GM21360 (cell line): ENCODE measurements at regions not wholly inside any gene's neighbourhood (a gene's known extent, or its start where the extent isn't known, plus 50 kb on each side); places are given as distances from the start of the nearest gene placed in this dataset.
"Not testable (repeated sequence)": the region's sequence is repeated elsewhere in the genome, so short reads cannot be mapped to it uniquely, and the experiment has no call there.

ENCODE experiments used
- ATAC-seq: cut with Tn5 transposase; IDR thresholded peaks from one replicate; pipeline ENCODE4 v1.9.1; 2021; ENCODE audit warnings: mild to moderate bottlenecking, moderate library complexity; ENCODE audit not compliant: unreplicated experiment

- ATAC-seq, result no peak
These were observed 116.5 kb upstream of the RBPJ start for GRCh38 chr4:26204249-26204825.

GRCh38 chr4:26204911-26205370 is 115.9 kb upstream of the RBPJ start:
- no peak for ATAC-seq

- ATAC-seq, result no peak
These were observed 114.5 kb upstream of the RBPJ start for GRCh38 chr4:26206339-26206738.

GRCh38 chr4:26206999-26207398 is 113.8 kb upstream of the RBPJ start:
- no peak for ATAC-seq

GRCh38 chr4:26207631-26208030 is 113.2 kb upstream of the RBPJ start:
- ATAC-seq, result no peak

GRCh38 chr4:26208237-26208994 is 112.4 kb upstream of the RBPJ start:
- ATAC-seq, result no peak

GRCh38 chr4:26209378-26209777 is 111.4 kb upstream of the RBPJ start:
- not testable (repeated sequence) for ATAC-seq

- no peak for ATAC-seq
These were observed 108.3 kb upstream of the RBPJ start for GRCh38 chr4:26212528-26212927.

- ATAC-seq, result no peak
These were observed 107.5 kb upstream of the RBPJ start for GRCh38 chr4:26213317-26213716.

GRCh38 chr4:26214994-26215393 is 105.8 kb upstream of the RBPJ start:
- ATAC-seq, result no peak

- ATAC-seq, result no peak
These were observed 105.1 kb upstream of the RBPJ start for GRCh38 chr4:26215725-26216124.

GRCh38 chr4:26217481-26217880 is 103.3 kb upstream of the RBPJ start:
- no peak for ATAC-seq

- ATAC-seq, result peak; percentile 89
These were observed 102.7 kb upstream of the RBPJ start for GRCh38 chr4:26217961-26218676.

- ATAC-seq, result peak; percentile 24
These were observed 101.9 kb upstream of the RBPJ start for GRCh38 chr4:26218677-26219605.

- ATAC-seq, result no peak
These were observed 100.1 kb upstream of the RBPJ start for GRCh38 chr4:26220696-26221095.

GRCh38 chr4:26223155-26223554 is 97.7 kb upstream of the RBPJ start:
- ATAC-seq, result no peak

GRCh38 chr4:26226629-26227376 is 94.0 kb upstream of the RBPJ start:
- no peak for ATAC-seq

GRCh38 chr4:26227601-26228229 is 93.1 kb upstream of the RBPJ start:
- no peak for ATAC-seq

GRCh38 chr4:26228883-26229282 is 91.9 kb upstream of the RBPJ start:
- no peak for ATAC-seq

GRCh38 chr4:26229974-26230373 is 90.8 kb upstream of the RBPJ start:
- ATAC-seq, result no peak
